Right kidney (tissue), 1 donor: ENCODE measurements at regions not wholly inside any gene's neighbourhood (a gene's known extent, or its start where the extent isn't known, plus 50 kb on each side); places are given as distances from the start of the nearest gene placed in this dataset.
"Not testable (repeated sequence)": the region's sequence is repeated elsewhere in the genome, so short reads cannot be mapped to it uniquely, and the experiment has no call there.

Experiments
- DNase-seq: peaks from one replicate; pipeline ENCODE4 v3.0.0-alpha.2; 2016

DNA sequence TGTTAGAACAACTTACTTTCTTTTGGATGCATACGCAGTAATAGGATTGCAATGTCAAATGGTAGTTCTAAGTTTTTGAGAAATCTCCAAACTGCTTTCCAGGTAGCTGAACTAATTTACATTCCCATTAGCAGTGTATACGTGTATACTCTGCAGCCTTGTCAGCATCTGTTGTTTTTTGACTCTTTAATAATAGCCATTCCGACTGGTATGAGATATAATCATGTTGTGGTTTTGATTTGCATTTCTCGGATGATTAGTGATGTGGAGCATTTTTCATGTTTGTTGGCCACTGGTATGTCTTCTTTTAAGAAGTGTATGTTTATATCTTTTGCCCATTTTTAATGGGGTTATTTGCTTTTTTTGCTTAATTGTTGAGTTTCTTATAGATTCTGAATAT, 76.9 kb upstream of the HNRNPA1L2 start:
- not testable (repeated sequence) for DNase-seq

- DNase-seq, result peak; percentile 2
Observed at GRCh38 chr13:52569904-52570602, 72.2 kb upstream of the HNRNPA1L2 start.

DNA sequence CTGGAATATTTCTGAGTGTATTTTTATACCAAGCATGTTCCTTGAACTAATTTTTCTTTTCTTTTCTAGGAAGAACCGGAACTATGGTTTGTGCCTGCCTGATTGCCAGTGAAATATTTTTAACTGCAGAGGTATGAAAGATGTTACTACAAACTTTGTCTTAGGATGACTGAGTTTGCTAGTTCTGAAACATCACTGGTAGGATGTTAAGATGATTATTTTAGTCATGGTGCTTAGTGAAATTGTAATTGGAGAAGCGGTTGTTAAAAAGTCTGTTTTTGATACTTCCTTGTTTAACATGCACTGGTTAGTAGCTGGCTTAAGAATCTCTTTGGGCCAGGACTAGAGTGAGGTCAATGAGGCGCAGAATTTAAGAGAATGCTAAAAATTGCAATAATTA, 71.1 kb upstream of the HNRNPA1L2 start:
- DNase-seq, result not testable (repeated sequence)

DNA sequence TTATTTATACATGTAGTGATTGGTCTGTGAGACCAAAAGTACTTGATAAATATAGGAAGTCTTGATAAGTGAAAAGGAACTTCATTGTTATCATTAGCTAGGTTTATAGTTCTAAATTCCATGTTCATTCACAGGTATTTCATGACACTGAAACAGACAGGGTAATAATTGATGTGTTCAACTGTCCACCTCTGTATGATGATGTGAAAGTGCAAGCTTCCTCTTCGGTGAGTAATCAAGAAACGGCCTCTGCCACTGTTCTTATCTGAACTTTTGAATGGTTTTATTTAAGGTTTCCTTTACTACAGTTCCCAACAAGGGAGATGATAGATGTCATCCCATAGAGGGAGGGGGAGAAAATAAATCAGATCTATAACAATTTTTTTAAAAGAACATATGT, 59.3 kb upstream of the HNRNPA1L2 start:
- not testable (repeated sequence) for DNase-seq
